ENCODE measurements at regions not wholly inside any gene's neighbourhood (a gene's known extent, or its start where the extent isn't known, plus 50 kb on each side); places are given as distances from the start of the nearest gene placed in this dataset.

DNA sequence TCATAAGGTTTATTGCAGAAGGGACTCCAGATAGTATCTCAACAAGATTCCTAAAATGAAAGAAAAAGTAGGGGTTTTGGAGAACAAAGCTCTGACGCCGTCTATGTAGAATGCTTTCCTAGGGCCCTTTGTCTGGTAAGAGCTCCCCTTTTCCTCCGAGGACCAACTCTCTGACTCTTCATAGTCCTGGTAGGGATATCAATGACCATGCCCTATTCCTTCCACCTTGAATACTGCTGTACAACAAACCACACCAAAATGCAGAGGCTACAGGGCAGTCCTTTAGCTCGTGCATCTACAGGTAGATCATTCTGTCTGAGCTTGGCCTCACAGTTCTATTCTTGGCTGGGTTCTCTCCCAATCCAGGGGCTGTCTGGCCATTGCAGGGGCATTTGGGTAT lies 190.3 kb downstream of the WDR11 start:
- Histone ChIP-seq H4K20me1 (ENCODE audit: insufficient read depth, low read length) (no peaks in the 10 kb centered on the region), H3F3A (ENCODE audit: insufficient read depth, low read length) (no peaks in the 10 kb centered on the region), H3K4me2 (ENCODE audit: low read length) (no peak overlapping the region), H3K79me2 (ENCODE audit: insufficient read depth, low read length) (no peaks in the 10 kb centered on the region), H3K9me3 (ENCODE audit: low read length) (no peaks in the 10 kb centered on the region), H3K4me3 (ENCODE audit: low read depth, low read length, poor library complexity, severe bottlenecking) (no peak overlapping the region), H3K4me1 (ENCODE audit: insufficient read depth, low read length, severe bottlenecking) (no peaks in the 10 kb centered on the region), H3K27me3 (ENCODE audit: insufficient read depth, low read length) (no peaks in the 10 kb centered on the region; the same call in 1 of the 2 replicates), H2AFZ (ENCODE audit: low read length) (no peak overlapping the region), H3K9ac (ENCODE audit: low read length) (no peak overlapping the region), H3K9me2 (ENCODE audit: low read depth, low read length) (no peaks in the 10 kb centered on the region), H3K36me3 (ENCODE audit: insufficient read depth, low read length) (no peaks in the 10 kb centered on the region), H3K27ac (ENCODE audit: low read depth, low read length, poor library complexity, severe bottlenecking) (no peak overlapping the region)
- no peak for TF ChIP-seq EZH2 (IDR thresholded peaks at IDR 0.05; ENCODE audit: borderline replicate concordance, low read length)
- TF ChIP-seq, protein P1, sequence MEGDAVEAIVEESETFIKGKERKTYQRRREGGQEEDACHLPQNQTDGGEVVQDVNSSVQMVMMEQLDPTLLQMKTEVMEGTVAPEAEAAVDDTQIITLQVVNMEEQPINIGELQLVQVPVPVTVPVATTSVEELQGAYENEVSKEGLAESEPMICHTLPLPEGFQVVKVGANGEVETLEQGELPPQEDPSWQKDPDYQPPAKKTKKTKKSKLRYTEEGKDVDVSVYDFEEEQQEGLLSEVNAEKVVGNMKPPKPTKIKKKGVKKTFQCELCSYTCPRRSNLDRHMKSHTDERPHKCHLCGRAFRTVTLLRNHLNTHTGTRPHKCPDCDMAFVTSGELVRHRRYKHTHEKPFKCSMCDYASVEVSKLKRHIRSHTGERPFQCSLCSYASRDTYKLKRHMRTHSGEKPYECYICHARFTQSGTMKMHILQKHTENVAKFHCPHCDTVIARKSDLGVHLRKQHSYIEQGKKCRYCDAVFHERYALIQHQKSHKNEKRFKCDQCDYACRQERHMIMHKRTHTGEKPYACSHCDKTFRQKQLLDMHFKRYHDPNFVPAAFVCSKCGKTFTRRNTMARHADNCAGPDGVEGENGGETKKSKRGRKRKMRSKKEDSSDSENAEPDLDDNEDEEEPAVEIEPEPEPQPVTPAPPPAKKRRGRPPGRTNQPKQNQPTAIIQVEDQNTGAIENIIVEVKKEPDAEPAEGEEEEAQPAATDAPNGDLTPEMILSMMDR (IDR thresholded peaks at IDR 0.05; ENCODE audit: low read length), result no peak

GRCh38 chr10:121041906-121042305 lies 190.7 kb downstream of the WDR11 start:
- Histone ChIP-seq H3K27ac (ENCODE audit: low read depth, low read length, poor library complexity, severe bottlenecking) (no peak overlapping the region), H3K4me3 (ENCODE audit: low read depth, low read length, poor library complexity, severe bottlenecking) (no peak overlapping the region), H3K9me3 (ENCODE audit: low read length) (no peaks in the 10 kb centered on the region), H3K36me3 (ENCODE audit: insufficient read depth, low read length) (no peaks in the 10 kb centered on the region), H3K9me2 (ENCODE audit: low read depth, low read length) (no peaks in the 10 kb centered on the region), H3K79me2 (ENCODE audit: insufficient read depth, low read length) (no peaks in the 10 kb centered on the region), H3K9ac (ENCODE audit: low read length) (no peak overlapping the region), H3K4me1 (ENCODE audit: insufficient read depth, low read length, severe bottlenecking) (no peaks in the 10 kb centered on the region), H4K20me1 (ENCODE audit: insufficient read depth, low read length) (no peaks in the 10 kb centered on the region), H3F3A (ENCODE audit: insufficient read depth, low read length) (no peaks in the 10 kb centered on the region), H3K4me2 (ENCODE audit: low read length) (no peak overlapping the region), H3K27me3 (ENCODE audit: insufficient read depth, low read length) (no peaks in the 10 kb centered on the region; the same call in 1 of the 2 replicates), H2AFZ (ENCODE audit: low read length) (no peak overlapping the region)
- TF ChIP-seq, protein P1 (IDR thresholded peaks at IDR 0.05; ENCODE audit: low read length), result no peak
- no peak for TF ChIP-seq EZH2 (IDR thresholded peaks at IDR 0.05; ENCODE audit: borderline replicate concordance, low read length)

DNA sequence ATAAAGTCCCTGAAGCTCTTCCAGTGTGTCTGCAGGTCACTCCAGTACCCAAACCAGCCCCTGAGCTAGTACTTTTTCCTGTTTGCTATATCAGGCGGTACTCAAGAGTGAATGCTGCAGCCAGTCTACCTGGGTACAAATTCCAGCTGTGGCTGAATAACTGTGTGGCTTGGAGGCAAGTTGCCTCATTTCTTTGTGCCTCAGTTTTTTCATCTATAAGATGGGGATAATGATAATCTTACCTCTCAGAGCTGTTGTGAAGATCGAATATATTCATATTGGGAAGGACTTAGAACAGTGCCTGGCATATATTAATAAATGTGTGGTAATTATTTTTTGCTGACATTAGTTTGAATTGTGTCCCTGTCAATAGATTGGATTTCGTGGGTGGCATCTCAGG lies 191.2 kb downstream of the WDR11 start:
- Histone ChIP-seq H3K79me2 (ENCODE audit: insufficient read depth, low read length) (no peaks in the 10 kb centered on the region), H3K9me3 (ENCODE audit: low read length) (no peaks in the 10 kb centered on the region), H3K4me2 (ENCODE audit: low read length) (no peak overlapping the region), H3K27me3 (ENCODE audit: insufficient read depth, low read length) (no peaks in the 10 kb centered on the region; the same call in 1 of the 2 replicates), H3K36me3 (ENCODE audit: insufficient read depth, low read length) (no peaks in the 10 kb centered on the region), H2AFZ (ENCODE audit: low read length) (no peak overlapping the region), H3K4me1 (ENCODE audit: insufficient read depth, low read length, severe bottlenecking) (no peaks in the 10 kb centered on the region), H3K9me2 (ENCODE audit: low read depth, low read length) (no peaks in the 10 kb centered on the region), H3F3A (ENCODE audit: insufficient read depth, low read length) (no peaks in the 10 kb centered on the region), H3K27ac (ENCODE audit: low read depth, low read length, poor library complexity, severe bottlenecking) (no peak overlapping the region), H4K20me1 (ENCODE audit: insufficient read depth, low read length) (no peaks in the 10 kb centered on the region), H3K4me3 (ENCODE audit: low read depth, low read length, poor library complexity, severe bottlenecking) (no peak overlapping the region), H3K9ac (ENCODE audit: low read length) (no peak overlapping the region)
- TF ChIP-seq, protein P1 (IDR thresholded peaks at IDR 0.05; ENCODE audit: low read length), result no peak
- no peak for TF ChIP-seq EZH2 (IDR thresholded peaks at IDR 0.05; ENCODE audit: borderline replicate concordance, low read length)
